Thyroid gland (tissue), 4 donors: ENCODE measurements at regions not wholly inside any gene's neighbourhood (a gene's known extent, or its start where the extent isn't known, plus 50 kb on each side); places are given as distances from the start of the nearest gene placed in this dataset.

ENCODE experiments used
- POLR2A ChIP-seq, 2 donors: fragments of 450-650 bp; IDR thresholded peaks; one replicate each; pipeline ENCODE4 v1.6.1; 2017; ENCODE audit warnings: antibody characterized with exemption in 2 of 2, mild to moderate bottlenecking in 2 of 2, moderate library complexity in 1 of 2
- TF ChIP-seq, protein P1 (sequence below), 6 experiments: fragments of 200-600 bp in 3 of 6; fragments of 450-650 bp in 3 of 6; sonication (generic) in 3 of 6; IDR thresholded peaks; one replicate each; pipeline ENCODE4 v1.5.1; 2016 to 2019; ENCODE audit warnings: antibody characterized with exemption in 6 of 6, mild to moderate bottlenecking in 2 of 6, inconsistent platforms in 1 of 6, moderate library complexity in 1 of 6

DNA sequence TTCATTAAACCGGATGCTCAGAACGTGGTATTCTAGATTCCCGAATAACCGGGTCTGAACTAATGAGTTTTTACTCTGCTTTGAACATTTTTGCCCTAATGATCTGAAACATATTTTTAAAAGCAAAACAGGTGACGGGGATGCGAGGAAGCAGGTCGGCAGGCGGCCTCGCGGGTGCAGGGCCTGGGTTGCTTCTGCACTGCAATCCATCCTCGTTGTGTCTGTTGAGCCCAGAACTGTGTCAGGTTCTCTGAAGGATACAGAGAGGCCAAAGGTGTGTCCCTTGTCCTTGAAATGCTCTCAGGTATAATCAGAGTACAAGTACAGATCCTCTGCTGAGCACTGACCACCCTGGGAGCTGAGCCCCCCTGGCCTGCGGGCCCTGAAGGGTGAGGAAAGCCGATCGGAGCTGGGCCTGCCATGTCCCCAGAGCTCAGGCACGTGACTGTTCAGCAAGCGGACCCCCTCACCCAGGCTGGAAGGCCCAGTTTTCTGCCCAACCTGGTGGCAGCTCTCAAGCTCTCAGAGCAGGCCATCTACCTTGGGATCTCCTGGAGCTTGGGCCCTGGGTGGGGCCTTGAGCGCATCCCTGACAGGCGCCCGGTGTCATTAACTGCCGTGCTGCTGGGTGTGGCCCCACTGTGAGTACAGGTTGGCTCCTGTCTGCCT is 151.8 kb downstream of the OLFM1 start:
- TF ChIP-seq, protein P1, sequence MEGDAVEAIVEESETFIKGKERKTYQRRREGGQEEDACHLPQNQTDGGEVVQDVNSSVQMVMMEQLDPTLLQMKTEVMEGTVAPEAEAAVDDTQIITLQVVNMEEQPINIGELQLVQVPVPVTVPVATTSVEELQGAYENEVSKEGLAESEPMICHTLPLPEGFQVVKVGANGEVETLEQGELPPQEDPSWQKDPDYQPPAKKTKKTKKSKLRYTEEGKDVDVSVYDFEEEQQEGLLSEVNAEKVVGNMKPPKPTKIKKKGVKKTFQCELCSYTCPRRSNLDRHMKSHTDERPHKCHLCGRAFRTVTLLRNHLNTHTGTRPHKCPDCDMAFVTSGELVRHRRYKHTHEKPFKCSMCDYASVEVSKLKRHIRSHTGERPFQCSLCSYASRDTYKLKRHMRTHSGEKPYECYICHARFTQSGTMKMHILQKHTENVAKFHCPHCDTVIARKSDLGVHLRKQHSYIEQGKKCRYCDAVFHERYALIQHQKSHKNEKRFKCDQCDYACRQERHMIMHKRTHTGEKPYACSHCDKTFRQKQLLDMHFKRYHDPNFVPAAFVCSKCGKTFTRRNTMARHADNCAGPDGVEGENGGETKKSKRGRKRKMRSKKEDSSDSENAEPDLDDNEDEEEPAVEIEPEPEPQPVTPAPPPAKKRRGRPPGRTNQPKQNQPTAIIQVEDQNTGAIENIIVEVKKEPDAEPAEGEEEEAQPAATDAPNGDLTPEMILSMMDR (IDR thresholded peaks at IDR 0.05) = no peak
- no peak for TF ChIP-seq POLR2A (IDR thresholded peaks at IDR 0.05)
